GM12872 (cell line): ENCODE measurements at regions not wholly inside any gene's neighbourhood (a gene's known extent, or its start where the extent isn't known, plus 50 kb on each side); places are given as distances from the start of the nearest gene placed in this dataset.

ENCODE experiments used
- TF ChIP-seq, protein P1 (sequence below): IDR thresholded peaks from 3 replicates; pipeline ENCODE4 v1.5.1; 2011; ENCODE audit warnings: low read depth, mild to moderate bottlenecking, low read length, moderate library complexity; ENCODE audit not compliant: insufficient read depth

GRCh38 chr5:145588113-145588512, 247.0 kb downstream of the PRELID2 start:
- TF ChIP-seq, protein P1, sequence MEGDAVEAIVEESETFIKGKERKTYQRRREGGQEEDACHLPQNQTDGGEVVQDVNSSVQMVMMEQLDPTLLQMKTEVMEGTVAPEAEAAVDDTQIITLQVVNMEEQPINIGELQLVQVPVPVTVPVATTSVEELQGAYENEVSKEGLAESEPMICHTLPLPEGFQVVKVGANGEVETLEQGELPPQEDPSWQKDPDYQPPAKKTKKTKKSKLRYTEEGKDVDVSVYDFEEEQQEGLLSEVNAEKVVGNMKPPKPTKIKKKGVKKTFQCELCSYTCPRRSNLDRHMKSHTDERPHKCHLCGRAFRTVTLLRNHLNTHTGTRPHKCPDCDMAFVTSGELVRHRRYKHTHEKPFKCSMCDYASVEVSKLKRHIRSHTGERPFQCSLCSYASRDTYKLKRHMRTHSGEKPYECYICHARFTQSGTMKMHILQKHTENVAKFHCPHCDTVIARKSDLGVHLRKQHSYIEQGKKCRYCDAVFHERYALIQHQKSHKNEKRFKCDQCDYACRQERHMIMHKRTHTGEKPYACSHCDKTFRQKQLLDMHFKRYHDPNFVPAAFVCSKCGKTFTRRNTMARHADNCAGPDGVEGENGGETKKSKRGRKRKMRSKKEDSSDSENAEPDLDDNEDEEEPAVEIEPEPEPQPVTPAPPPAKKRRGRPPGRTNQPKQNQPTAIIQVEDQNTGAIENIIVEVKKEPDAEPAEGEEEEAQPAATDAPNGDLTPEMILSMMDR: no peak

DNA sequence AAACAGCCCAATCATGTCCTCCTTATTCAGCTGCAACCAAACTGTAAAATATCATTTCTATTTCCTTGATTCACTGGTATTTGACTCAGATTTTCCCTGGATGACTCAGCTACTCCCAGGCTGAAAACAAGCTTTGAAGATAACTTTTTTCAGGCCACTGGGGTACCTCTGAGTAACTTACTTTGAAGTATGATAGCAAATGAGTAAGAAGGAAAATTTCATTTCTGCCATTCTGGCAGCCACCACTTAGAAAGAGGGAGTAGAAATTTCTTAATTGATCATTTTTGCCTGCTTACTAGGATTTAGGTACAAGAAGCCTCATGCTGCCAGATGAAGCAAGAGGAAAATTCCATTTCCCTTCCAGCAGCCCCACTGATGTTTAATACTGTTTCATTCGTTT, 247.4 kb downstream of the PRELID2 start:
- TF ChIP-seq, protein P1: no peak

- TF ChIP-seq, protein P1: no peak
Measured at GRCh38 chr5:145587308-145587672, 247.9 kb downstream of the PRELID2 start.

DNA sequence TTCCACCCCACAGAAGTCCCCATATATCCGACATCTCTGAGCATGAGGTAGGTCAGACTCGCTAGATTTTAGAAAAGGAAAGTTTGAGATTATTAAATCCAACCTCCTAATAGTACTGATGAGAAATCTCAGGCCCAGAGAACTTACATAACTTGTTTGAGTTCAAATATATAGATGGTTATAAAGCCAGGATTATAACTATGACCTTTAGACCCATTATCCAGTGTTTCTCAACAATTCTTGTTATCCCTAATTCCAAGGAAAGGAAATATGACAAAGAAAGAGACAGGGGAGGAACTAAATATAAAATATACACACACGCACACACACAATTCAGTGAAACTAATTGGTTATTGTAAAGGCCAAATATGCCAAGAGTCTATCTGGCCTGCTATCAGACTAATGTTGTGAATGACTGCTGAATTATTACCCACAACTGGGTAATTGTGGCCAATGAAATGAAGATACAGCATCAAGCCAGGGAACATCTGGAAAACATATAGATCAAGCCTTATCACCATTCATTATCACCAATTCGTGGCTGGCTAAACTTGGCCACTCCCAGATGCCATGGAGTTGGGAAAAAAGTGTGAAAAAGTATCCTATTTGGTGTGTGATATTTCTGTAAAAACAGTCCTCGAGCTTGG, 248.4 kb downstream of the PRELID2 start:
- TF ChIP-seq, protein P1: no peak

GRCh38 chr5:145585443-145586148, 249.5 kb downstream of the PRELID2 start:
- TF ChIP-seq, protein P1: no peak

GRCh38 chr5:145579301-145579700, 255.8 kb downstream of the PRELID2 start:
- TF ChIP-seq, protein P1: no peak

DNA sequence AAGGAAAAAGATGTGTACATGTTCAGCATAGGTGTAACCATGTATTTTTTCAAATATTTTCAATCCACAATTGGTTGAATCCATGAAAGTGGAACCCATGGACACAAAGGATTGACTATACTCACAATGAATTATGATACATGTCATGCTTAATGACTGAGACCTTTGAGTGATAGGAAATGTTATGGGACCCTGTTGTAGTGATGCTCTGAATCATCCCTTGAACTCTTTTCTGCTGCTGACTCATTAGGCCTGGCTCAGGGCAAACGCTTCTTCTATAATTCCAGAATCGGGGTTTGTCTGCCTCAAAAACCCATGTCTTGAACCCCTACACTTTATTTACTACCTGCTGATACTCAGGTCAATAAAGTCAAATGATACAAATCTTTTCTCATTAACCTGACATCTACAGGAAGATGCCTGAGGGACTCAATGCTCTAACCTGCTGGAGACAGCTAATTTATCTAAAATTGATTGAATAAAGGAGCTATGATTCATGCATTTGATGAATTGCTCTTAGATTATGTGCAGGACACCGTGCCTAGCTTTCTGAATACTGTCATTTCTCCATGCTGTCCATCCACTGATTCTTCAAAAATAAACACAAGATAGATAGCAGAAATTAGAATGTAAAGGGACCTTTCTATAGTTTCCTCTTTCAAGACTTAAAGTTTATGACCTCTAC, 260.1 kb downstream of the PRELID2 start:
- TF ChIP-seq, protein P1: no peak
